ENCODE measurements at regions not wholly inside any gene's neighbourhood (a gene's known extent, or its start where the extent isn't known, plus 50 kb on each side); places are given as distances from the start of the nearest gene placed in this dataset.
A peak's percentile ranks its signal among the peaks of the same experiment; 100 is the strongest.

- no peak overlapping the region for H3K27ac ChIP-seq
- ATAC-seq: no peak
- DNase-seq: no peak
- H3K27me3 ChIP-seq: no peaks in the 10 kb centered on the region
- intact Hi-C loops (cut with DNase I): no loop called here
- H3K4me3 ChIP-seq: no peak overlapping the region
- TF ChIP-seq CTCF (IDR thresholded peaks at IDR 0.05): no peak
- H3K9me3 ChIP-seq: no peaks in the 10 kb centered on the region
- no peaks in the 10 kb centered on the region for H3K4me1 ChIP-seq
- no peaks in the 10 kb centered on the region for H3K36me3 ChIP-seq
Measured at GRCh38 chr1:201692555-201693394, 136.2 kb upstream of the IPO9 start.

GRCh38 chr1:201693890-201694607 is 134.9 kb upstream of the IPO9 start:
- no peaks in the 10 kb centered on the region for H3K36me3 ChIP-seq
- H3K27ac ChIP-seq: no peak overlapping the region
- no peaks in the 10 kb centered on the region for H3K27me3 ChIP-seq
- ATAC-seq: no peak
- H3K9me3 ChIP-seq: no peaks in the 10 kb centered on the region
- no peak for DNase-seq
- H3K4me3 ChIP-seq: no peak overlapping the region
- no peak for TF ChIP-seq CTCF (IDR thresholded peaks at IDR 0.05)
- no peaks in the 10 kb centered on the region for H3K4me1 ChIP-seq
- intact Hi-C loops (cut with DNase I): no loop called here

GRCh38 chr1:201694608-201695335 is 134.2 kb upstream of the IPO9 start:
- no peaks in the 10 kb centered on the region for H3K9me3 ChIP-seq
- no peak for TF ChIP-seq CTCF (IDR thresholded peaks at IDR 0.05)
- no peaks in the 10 kb centered on the region for H3K4me1 ChIP-seq
- no peaks in the 10 kb centered on the region for H3K27me3 ChIP-seq
- no peak overlapping the region for H3K27ac ChIP-seq
- no peak for ATAC-seq
- H3K4me3 ChIP-seq: no peak overlapping the region
- H3K36me3 ChIP-seq: no peaks in the 10 kb centered on the region
- DNase-seq: no peak
- intact Hi-C loops (cut with DNase I): no loop called here

GRCh38 chr1:201695607-201696006 is 133.3 kb upstream of the IPO9 start:
- H3K9me3 ChIP-seq: no peaks in the 10 kb centered on the region
- intact Hi-C loops (cut with DNase I): no loop called here
- no peak overlapping the region for H3K27ac ChIP-seq
- H3K4me1 ChIP-seq: no peaks in the 10 kb centered on the region
- H3K4me3 ChIP-seq: no peak overlapping the region
- no peak for DNase-seq
- TF ChIP-seq CTCF (IDR thresholded peaks at IDR 0.05): no peak
- H3K36me3 ChIP-seq: no peaks in the 10 kb centered on the region
- H3K27me3 ChIP-seq: no peaks in the 10 kb centered on the region
- no peak for ATAC-seq

GRCh38 chr1:201696217-201696761 is 132.7 kb upstream of the IPO9 start:
- Histone ChIP-seq H3K9me3 (no peaks in the 10 kb centered on the region), H3K36me3 (no peaks in the 10 kb centered on the region), H3K4me1 (no peaks in the 10 kb centered on the region), H3K27ac (no peak overlapping the region), H3K27me3 (no peaks in the 10 kb centered on the region), H3K4me3 (no peak overlapping the region)
- intact Hi-C loops (cut with DNase I): no loop called here
- DNase-seq (no peak), ATAC-seq (peak; percentile 43)
- TF ChIP-seq CTCF (IDR thresholded peaks at IDR 0.05): no peak

Measured in upper lobe of right lung (tissue), 1 donor.